Islet of Langerhans (tissue), 1 donor: ENCODE measurements at regions not wholly inside any gene's neighbourhood (a gene's known extent, or its start where the extent isn't known, plus 50 kb on each side); places are given as distances from the start of the nearest gene placed in this dataset.
"Not testable (repeated sequence)": the region's sequence is repeated elsewhere in the genome, so short reads cannot be mapped to it uniquely, and the experiment has no call there.

Experiments
- FAIRE-seq: peaks from one replicate; lab custom pipeline; 2011; peaks lifted over from hg19 to GRCh38; lab: Jason Lieb, UNC

DNA sequence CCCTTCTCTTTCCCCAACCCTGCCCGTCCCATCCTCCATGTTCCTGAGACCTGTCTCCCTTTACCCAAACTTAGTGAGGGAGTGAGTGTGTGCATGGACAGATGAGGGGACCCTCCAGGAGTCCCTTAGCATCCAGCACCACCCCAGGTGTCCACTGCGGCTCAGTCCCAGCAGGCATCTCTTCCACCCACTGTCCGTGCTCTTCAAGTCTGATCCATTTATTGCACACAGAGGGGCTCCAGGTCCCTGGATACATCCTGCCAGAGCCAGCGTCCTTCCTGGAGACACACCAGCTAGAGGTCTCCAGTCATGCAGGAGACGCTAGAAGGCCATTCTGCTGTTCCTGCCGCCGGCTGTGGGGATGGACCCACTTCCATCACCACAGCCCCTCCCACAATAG lies 239.2 kb downstream of the ADGRD1 start:
- FAIRE-seq = no peak

DNA sequence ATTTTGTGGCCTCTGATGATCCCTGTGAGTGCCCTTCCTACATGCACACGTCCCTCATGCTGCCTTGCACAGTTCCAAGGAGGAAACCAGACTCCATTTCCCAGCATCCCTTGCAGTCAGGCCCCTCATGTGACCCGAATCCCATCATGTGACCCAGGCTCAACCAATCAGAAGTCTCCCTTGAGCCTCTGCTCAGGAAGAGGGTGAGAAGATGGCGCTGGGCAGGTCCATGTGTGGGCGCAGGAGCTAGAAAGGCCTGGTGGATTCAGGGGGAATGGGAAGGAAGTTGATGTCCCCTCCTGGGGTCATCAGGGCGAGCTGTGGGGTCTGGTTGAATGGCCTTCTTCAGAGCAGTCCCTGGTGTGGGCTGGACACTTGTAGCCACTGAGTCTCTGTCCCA lies 240.5 kb downstream of the ADGRD1 start:
- FAIRE-seq = no peak

DNA sequence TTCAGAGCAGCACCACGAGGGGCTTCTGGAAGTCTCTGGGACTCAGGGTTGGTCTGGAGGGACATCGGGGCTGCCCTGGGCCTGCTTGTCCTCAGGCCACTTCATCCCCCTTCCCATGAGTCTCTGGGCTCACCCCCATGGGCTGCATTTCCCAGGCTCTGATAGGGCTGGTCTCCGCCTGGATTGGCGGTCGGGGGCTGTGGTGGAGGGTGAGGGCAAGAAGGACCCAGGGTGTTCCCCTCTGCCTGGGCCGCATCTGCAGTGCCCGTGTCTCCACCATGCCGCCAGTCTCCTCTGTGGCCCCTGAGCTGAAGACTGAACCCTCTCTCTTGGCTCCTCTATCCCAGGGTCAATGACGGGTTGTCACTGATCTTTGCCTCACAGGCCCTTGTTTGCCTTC lies 242.1 kb downstream of the ADGRD1 start:
- no peak for FAIRE-seq

DNA sequence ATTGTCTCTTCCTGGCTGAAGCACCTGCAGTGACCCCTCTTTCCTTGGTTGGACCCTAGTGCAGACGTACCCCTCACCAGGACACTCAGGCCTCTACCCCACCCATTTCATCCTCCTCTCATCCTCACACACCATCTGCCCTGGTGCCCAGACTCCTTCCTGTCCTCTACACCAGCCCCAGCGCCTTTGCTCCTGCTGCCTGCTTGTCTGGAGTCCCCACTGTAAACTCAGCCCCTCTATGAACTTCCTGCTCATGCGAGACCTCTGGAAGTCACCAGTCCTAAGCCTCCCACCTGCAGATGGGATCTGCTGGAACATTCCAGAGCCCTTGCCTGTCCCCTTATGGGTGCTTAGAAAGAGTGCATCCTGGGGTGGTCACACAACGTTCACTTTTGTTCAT lies 242.5 kb downstream of the ADGRD1 start:
- no peak for FAIRE-seq

GRCh38 chr12:131197490-131197889 lies 243.8 kb downstream of the ADGRD1 start:
- no peak for FAIRE-seq

DNA sequence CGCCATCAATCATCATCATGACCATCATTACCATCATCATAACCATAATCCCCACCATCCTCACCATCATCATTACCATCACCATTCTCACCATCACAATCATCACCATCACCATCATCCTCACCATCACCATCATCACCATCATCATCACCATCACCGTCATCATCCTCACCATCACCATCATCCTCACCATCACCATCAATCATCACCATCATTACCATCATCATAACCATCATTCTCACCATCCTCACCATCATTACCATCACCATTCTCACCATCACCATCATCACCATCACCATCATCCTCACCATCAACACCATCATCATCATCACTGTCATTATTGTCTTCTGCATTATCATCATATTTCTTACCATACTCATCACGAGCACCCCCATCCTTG lies 245.5 kb downstream of the ADGRD1 start:
- no peak for FAIRE-seq

GRCh38 chr12:131201912-131202311 lies 248.2 kb downstream of the ADGRD1 start:
- FAIRE-seq = not testable (repeated sequence)

DNA sequence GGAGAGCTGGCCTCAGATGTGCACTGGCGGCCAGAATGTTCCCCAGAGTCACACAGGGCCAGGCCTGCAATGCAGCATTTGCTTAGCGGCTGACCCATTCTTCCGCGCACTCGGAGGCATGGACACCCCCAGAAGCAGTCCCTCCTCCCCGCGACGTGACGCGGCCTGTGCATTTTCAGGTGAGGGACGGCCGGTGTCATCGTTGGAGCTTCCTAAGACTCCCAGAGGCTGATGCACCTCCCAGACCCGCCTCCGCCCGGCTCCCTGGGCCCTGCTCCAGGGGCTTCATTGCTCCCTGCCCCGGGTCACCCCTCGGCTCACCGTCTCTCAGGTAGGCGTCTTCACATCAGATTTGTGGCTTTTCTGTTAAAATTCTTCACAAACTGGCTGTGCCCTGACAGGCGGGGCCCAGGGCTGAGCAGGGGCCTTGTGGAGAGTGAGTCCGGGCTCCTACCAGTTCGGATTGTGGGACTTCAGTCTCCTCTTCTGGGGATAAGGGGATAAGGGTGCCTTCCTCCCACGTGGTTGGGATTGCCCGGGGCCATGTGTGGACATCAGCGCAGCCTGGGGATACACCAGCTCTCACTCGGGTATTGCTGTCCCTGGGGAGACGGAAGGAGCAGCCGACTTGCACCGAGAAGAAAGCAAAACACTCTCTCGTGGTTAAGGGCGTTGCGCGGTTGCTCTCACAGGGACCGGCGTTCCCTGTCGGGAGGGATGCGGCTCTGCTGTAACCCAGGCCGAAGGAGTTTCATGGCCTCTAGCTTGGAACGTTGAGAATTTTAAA lies 249.1 kb downstream of the ADGRD1 start:
- FAIRE-seq = no peak

GRCh38 chr12:131203666-131204415 lies 250.1 kb downstream of the ADGRD1 start:
- no peak for FAIRE-seq

- FAIRE-seq = no peak
Observed at GRCh38 chr12:131204416-131205274, 250.9 kb downstream of the ADGRD1 start.

DNA sequence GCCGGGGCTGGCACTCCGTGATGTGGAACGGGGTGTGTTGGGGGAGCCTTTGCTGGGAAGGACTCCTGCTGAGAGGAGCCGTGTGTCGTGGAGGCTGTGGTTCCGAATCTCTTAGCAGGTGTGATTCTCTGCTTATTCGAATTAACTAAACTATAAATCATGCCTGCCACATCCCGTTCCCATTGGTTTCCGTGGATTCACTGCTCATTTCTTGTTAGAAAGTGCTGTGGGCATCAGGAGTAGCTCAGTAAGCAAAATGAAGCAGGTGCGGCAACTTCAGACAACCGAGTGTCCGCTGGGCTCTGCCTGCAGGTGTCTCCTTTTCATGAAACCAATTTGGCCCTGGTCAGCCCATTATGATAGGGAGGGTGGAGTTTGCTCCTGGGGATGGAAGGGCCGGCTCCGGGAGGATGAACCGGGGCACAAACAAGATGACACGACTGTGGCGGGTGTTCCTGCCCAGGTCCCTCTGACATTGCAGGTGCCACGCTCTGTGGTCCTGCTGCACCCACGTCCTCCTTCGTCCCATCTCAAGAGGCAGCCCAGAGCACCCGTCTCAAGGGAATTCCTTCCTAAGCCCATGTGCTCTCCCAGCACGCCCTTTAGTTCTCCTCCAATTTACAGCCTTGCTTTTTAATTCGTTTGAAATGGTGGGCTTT lies 251.7 kb downstream of the ADGRD1 start:
- not testable (repeated sequence) for FAIRE-seq

DNA sequence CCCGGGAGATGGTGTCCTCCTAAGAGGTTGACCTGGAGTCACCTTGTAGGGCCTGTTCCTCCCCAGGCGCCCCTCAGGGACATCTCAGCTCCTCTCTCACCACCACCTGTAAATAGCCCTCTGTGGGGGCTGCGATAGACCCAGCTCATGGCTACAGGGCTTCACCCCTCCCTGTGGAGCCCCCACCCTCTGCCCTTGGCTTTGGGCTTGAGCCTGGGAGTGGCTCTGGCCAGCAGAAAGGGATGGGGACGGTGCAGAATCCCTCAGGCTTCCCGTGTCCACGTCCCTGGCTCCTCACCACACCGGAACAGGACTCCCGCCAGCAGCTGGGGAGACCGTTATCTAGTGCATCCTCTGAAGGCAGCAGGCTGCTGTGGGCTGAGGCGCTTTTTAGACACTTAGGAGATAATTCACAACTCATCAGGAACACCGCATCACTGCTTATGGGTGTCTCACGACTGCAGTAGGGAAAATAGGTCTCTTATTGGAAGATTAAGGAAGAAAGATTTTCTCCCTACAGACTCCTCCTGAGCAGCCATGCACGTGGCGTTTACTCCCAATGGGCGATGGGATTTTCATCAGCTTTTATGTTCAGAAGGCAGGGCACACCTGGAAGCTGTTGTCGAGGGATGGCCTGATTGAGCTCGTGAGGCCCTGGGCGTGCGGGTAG lies 253.1 kb downstream of the ADGRD1 start:
- FAIRE-seq = not testable (repeated sequence)

- not testable (repeated sequence) for FAIRE-seq
Observed at GRCh38 chr12:131207300-131207660, 253.6 kb downstream of the ADGRD1 start.

DNA sequence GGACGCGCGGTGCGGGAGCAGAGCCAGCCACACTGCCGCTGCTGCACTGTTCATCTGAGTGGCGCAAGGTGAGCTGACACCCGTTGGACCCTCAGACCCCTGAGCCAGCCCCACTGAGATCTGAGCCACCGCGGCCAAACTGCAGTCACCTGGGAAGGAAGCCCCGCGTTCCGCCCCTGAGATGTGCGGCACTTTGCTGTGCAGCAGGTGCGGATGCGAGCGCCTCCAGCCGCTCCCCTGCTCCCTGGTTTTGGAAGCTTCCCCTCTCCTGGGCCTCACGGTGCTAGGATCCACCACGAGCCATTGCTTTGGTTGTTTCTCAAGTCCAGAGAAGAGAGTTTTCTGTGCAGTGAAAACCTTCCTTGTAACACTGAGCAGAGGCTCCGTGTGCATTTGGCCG lies 254.1 kb downstream of the ADGRD1 start:
- not testable (repeated sequence) for FAIRE-seq

- no peak for FAIRE-seq
Observed at GRCh38 chr12:131208425-131208824, 254.7 kb downstream of the ADGRD1 start.

DNA sequence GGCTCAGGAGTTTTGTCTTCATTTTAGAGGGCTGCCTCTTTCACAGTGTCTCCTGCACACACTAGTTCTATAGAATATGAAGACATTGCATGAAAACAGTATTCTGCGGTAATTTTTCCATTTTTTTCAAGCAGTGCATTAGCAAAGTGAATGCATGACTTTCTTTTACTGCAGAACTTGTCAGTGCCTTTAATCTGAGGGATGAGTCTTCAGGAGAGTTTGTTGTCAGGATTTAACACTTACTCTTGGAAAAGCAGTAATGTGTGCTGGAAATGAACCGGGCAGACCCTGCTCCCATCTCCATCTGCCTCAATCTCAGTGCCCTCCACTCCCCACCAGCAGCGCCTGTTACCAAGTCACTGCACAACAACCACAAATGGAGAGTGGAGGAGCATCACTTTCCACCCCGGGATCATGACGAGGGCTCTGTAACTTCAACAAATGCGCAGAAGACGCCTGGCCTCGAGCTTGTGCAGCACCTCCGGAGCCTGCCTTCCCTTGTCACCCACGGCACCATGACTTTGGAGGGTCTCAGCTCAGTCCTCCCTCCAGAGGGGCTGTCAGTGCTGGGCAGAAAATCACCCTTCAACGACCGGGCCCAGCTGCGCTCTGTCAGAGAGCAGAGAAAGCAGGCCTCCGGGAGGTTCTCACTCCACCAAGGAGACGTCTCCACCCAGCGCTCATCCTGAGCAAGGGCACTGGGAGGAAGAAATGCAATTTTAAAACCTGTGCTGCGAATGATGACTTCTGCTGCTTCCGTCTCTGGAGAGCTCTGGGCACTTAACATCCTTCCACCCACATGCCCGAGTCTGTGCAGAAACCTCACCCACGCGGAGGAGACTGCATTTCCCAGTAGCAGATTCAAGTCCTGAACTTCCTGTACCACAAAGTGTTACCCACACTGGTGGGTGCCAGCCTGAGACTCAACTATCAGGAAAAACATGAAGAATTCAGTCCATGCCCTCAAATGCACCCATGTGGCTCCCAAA lies 255.7 kb downstream of the ADGRD1 start:
- no peak for FAIRE-seq

- no peak for FAIRE-seq
Observed at GRCh38 chr12:131210506-131211339, 257.0 kb downstream of the ADGRD1 start.

DNA sequence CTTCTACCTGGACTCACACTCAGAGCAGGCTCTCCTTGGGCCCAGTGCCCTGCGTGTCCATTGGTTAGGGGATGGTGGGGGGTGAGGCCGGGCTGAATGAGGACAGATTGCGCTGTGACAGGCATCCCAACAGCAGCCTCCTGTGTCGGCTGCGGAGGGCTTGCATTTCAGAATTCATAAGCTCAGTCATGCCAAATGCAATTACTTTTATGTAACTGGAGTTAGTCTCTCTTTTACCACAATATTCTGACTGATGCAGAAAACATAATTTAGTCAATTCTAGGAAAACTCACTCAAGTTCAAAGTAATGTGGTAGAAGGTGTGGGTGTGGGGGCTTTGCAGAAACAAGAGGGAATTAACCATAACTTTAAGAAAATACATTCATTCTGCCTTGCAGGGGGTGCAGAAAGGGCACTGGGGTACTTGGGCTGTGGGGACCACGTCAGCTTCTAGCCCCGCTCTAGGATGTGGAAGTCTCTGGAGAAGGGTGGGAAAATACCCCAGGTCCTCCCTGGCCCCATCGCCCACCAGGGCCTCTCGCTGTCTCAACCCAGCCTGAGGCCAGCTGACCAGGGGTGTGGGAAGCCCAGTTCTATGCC lies 257.7 kb downstream of the ADGRD1 start:
- FAIRE-seq = no peak

- FAIRE-seq = no peak
Observed at GRCh38 chr12:131213896-131214442, 260.3 kb downstream of the ADGRD1 start.
